ENCODE measurements at regions not wholly inside any gene's neighbourhood (a gene's known extent, or its start where the extent isn't known, plus 50 kb on each side); places are given as distances from the start of the nearest gene placed in this dataset.

GRCh38 chr9:88754452-88754851 is 219.5 kb downstream of the NXNL2 start:
- no peak for DNase-seq (ENCODE audit: low read depth in 1 of 2, low spot score in 1 of 2)

GRCh38 chr9:88754886-88755285 is 219.9 kb downstream of the NXNL2 start:
- DNase-seq (ENCODE audit: low read depth in 1 of 2, low spot score in 1 of 2): no peak

- DNase-seq (ENCODE audit: low read depth in 1 of 2, low spot score in 1 of 2): no peak
Observed at GRCh38 chr9:88757406-88758010, 222.5 kb downstream of the NXNL2 start.

GRCh38 chr9:88759364-88759763 is 224.4 kb downstream of the NXNL2 start:
- no peak for DNase-seq (ENCODE audit: low read depth in 1 of 2, low spot score in 1 of 2)

- no peak for DNase-seq (ENCODE audit: low read depth in 1 of 2, low spot score in 1 of 2)
Observed at GRCh38 chr9:88766778-88767503, 224.3 kb upstream of the S1PR3 start.

- DNase-seq (ENCODE audit: low read depth in 1 of 2, low spot score in 1 of 2): no peak
Observed at GRCh38 chr9:88767504-88767790, 223.8 kb upstream of the S1PR3 start.

- no peak for DNase-seq (ENCODE audit: low read depth in 1 of 2, low spot score in 1 of 2)
Observed at GRCh38 chr9:88772575-88772974, 218.7 kb upstream of the S1PR3 start.

- DNase-seq (ENCODE audit: low read depth in 1 of 2, low spot score in 1 of 2): no peak
Observed at GRCh38 chr9:88773126-88773525, 218.1 kb upstream of the S1PR3 start.

GRCh38 chr9:88773627-88774244 is 217.5 kb upstream of the S1PR3 start:
- DNase-seq (ENCODE audit: low read depth in 1 of 2, low spot score in 1 of 2): no peak

- DNase-seq (ENCODE audit: low read depth in 1 of 2, low spot score in 1 of 2): no peak
Observed at GRCh38 chr9:88775037-88775471, 216.2 kb upstream of the S1PR3 start.

- DNase-seq (ENCODE audit: low read depth in 1 of 2, low spot score in 1 of 2): no peak
Observed at GRCh38 chr9:88775559-88775958, 215.7 kb upstream of the S1PR3 start.

GRCh38 chr9:88775966-88776365 is 215.3 kb upstream of the S1PR3 start:
- no peak for DNase-seq (ENCODE audit: low read depth in 1 of 2, low spot score in 1 of 2)

- no peak for DNase-seq (ENCODE audit: low read depth in 1 of 2, low spot score in 1 of 2)
Observed at GRCh38 chr9:88776717-88777497, 214.4 kb upstream of the S1PR3 start.

- no peak for DNase-seq (ENCODE audit: low read depth in 1 of 2, low spot score in 1 of 2)
Observed at GRCh38 chr9:88777498-88778312, 213.6 kb upstream of the S1PR3 start.

GRCh38 chr9:88781628-88782391 is 209.5 kb upstream of the S1PR3 start:
- DNase-seq (ENCODE audit: low read depth in 1 of 2, low spot score in 1 of 2): no peak

GRCh38 chr9:88782931-88783710 is 208.1 kb upstream of the S1PR3 start:
- DNase-seq (ENCODE audit: low read depth in 1 of 2, low spot score in 1 of 2): no peak

- DNase-seq (ENCODE audit: low read depth in 1 of 2, low spot score in 1 of 2): no peak
Observed at GRCh38 chr9:88783711-88784083, 207.6 kb upstream of the S1PR3 start.

- no peak for DNase-seq (ENCODE audit: low read depth in 1 of 2, low spot score in 1 of 2)
Observed at GRCh38 chr9:88784960-88785359, 206.3 kb upstream of the S1PR3 start.

- DNase-seq (ENCODE audit: low read depth in 1 of 2, low spot score in 1 of 2): no peak
Observed at GRCh38 chr9:88786291-88787079, 204.8 kb upstream of the S1PR3 start.

Measured in activated CD4-positive, alpha-beta T cell treated with anti-CD3 and anti-CD28 coated beads, Interleukin-2, amount 50 U/mL, for 24 hours (primary cell).